Skin of body (tissue), 1 donor: ENCODE measurements at regions not wholly inside any gene's neighbourhood (a gene's known extent, or its start where the extent isn't known, plus 50 kb on each side); places are given as distances from the start of the nearest gene placed in this dataset.
"Not testable (repeated sequence)": the region's sequence is repeated elsewhere in the genome, so short reads cannot be mapped to it uniquely, and the experiment has no call there.

Experiments
- DNase-seq: peaks from one replicate; lab custom pipeline; 2025; lab: John Stamatoyannopoulos, UW

DNA sequence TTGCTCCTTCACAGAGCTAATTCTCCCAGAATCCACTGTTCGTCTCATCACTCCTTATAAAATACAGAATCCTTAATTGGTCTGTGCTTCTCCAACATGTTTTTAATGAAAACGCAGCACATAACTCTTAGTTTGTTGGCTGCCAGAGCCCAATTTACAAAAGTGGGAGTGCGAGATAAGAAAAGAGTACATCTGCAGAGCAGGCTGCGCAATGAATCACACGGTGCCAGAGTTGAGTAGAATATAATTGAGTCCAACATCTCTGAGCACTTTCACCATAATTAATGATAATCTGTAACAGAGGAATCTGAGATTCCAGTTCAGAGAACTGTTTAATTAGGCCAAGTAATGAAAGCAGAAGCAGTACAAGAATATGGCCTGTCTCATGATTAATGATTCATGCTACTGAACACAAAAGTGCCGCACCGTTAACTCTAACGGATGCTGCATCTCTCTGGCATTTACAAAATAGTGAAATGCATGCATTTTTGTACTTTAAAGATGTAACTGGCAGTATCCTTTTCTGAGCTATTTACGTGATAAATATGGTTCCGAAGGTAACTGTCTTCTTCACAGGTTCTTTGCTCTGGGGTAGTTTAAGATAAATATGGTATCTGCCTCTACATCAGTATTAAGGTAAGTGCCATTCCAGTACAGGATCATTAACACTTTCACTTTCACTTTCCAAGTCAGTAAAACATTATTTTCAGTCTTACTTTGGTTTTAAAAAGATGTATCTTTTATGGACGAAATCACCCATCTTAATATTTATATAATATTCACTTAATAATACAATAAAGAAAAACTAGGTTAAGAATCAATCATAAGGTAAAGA, 785.6 kb downstream of the NR4A2 start:
- no peak for DNase-seq

DNA sequence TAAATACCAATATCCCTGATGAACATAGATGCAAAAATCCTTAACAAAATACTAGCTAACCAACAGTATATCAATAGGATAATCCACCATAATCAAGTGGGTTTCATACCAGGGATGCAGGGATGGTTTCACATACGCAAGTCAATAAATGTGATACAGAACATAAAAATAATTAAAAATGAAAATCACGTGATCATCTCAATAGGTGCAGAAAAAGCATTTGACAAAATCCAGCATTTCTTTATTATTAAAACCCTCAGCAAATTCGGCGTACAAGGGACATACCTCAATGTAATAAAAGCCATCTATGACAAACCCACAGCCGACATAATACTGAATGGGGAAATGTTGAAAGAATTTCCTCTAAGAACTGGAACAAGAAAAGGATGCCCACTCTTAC, 793.5 kb downstream of the NR4A2 start:
- DNase-seq, result not testable (repeated sequence)

DNA sequence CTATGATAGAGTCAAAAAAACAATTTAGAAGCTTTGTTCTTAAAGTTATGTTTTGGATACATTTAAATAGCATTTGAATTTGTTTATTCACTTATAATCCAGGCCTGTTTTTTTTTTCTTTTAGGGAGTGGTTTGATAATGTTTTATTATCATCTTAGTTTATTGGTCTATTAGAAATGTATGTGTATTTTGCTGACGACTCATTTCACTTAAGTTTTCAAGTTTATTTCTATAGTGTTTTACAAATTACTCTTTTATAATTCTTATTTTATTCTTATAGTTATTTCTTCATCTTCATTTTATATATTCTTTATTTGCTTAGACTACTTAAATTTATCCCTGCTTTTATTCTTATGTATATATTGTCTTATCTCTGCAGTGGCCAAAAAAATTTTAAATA, 804.5 kb downstream of the NR4A2 start:
- DNase-seq, result no peak

DNA sequence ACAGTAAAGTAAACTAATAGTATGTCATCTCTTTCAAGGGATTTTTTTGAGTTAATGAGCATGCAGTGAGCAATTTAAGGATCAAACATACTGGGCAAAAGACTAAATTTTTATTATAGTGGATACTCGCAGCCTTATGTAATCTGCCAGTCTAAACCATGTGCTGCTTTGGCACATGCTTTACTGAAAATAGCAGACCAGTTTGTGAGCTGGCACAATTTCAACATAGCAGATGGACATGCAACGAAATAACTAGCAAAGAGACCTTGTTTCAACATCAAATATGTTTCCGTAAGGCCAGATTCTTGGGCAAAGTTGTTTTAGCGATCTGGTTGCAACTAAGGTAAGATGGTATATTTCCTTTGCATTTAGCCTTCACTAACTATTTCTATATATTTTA, 807.3 kb downstream of the NR4A2 start:
- no peak for DNase-seq

DNA sequence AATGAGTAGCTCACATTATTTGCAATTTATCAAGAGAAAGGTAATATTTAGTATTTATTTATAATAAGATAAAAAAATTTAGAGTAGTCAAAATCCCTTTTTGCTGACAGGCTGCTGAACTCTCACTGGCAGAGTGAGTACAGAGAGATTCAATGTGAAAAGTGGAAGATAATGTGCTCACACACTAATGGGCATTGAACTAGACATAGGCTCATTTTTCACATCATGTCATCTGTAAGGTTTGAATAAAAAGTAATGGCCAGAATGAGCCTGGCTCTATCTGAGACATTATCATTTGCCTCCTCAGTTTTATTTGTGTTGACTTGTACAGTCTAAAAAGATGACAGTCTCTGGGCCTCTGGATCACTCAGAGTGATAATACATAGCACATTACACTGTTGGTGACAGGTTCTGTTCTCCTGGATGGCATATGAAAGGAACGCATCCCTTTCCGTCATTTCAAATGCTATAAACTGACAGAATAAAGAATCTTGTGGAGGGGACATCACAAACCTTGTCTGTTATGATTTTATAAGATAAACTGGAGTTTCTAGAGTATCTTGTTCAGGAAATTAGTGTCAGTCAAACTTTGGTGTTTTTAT, 812.9 kb downstream of the NR4A2 start:
- no peak for DNase-seq

DNA sequence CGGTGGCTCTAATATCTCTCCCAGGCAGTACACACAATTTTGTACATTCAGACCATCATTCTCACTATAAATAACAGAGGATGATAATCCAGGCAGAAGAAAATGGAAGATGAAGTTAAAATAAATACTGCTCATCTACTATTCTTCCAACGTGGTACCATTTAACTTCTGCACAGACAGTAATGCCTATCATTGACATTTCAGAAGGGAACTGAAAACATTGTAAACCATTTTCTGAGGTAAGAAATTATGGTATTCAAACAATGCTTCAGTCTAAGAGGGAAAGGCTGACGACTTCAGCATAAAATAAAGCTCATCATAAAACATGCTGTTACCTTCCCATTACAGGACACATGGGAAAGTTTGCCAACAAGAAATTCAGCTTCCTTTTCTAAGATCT, 814.4 kb downstream of the NR4A2 start:
- DNase-seq, result no peak

DNA sequence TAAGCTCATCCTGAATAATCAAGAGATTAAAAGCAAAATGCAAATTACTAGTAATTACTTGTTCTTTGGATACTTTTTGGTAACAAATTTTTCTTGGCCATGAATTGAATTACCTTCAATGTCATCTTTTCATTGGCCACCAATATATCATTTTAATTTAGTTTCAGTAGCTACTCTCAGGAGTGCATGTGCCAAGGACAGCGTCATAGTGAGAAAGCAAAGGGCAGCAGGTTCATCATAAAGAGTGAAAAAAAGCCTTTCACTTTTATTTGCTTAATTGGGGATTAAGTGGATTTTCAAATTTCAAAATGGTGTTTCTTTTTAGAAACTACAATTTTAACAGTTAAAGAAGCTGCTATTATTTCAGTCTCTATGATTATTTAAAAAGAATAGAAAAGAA, 815.2 kb downstream of the NR4A2 start:
- no peak for DNase-seq

DNA sequence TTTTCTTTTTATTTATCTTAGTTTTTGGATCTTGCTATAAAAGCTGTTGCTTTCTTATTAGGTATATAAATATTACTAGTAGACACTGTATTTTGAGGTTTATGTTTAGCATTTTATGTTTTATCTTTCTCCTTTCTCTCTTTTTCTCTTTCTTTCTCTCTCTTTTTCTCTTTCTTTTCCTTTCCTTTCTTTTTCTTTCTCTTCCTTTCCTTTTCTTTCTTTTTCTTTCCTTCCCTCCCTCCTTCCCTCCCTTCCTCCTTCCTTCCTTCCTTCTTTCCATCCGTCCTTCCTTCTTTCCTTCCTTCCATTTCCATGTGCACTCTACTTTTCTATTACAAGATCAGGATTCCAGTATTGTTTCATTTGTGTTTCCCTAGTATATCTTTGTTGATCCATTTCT, 814.8 kb downstream of the KCNJ3 start:
- no peak for DNase-seq

DNA sequence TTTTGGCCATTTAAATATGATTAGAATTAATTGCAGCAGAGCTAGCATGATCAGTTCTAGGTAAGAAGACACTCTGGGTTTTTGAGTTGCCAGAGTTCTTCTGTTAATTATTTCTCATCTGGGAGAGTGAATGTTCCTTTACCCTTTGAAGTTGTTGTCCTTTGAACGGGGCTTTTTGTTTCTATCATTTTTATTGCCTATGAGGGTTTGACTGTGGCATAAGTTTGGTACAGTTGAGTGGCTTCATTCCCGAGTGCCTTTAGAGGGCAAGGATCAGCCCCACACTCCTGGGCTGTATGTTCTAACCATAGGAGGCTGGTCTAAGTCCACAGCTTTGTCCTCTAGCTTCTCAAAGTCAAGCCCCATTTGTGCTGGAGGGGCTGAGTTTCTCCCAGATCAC, 804.3 kb downstream of the KCNJ3 start:
- no peak for DNase-seq

DNA sequence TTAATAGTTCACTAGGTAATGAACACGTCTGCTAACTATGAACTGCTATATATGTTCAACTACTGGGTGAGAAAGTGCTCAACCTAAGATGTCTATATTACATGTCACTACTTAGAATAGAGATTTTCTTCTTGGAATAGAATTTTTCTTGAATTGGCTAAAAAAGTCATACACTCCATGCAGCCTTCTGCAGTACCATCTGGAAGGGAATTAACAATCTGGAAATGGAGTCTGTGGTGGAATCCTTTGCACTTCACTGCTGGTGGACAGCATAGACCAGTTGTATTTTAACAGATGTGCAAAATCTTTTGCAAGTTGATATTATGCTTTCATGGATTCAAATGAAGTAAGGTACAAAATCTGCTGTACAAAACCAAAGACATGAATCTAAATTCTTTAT, 799.6 kb downstream of the KCNJ3 start:
- no peak for DNase-seq

DNA sequence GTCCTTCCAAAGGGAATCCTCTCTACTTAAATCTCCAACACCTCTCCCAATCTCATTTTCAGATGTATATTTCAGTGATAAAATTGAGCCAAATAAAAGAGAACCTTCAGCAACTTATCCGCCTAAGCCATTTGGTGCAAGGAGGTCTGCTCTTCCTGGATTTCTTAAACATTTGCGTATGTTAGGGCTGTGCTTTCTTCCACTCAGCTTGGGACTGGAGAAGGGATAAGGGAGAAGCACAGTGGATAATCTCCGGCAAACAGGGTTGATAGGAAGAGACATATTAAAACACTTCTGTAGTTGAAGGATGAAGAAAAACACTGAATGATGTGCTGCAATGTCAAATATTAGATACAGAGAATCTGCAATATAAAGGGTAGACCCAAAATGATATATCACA, 796.2 kb downstream of the KCNJ3 start:
- no peak for DNase-seq

DNA sequence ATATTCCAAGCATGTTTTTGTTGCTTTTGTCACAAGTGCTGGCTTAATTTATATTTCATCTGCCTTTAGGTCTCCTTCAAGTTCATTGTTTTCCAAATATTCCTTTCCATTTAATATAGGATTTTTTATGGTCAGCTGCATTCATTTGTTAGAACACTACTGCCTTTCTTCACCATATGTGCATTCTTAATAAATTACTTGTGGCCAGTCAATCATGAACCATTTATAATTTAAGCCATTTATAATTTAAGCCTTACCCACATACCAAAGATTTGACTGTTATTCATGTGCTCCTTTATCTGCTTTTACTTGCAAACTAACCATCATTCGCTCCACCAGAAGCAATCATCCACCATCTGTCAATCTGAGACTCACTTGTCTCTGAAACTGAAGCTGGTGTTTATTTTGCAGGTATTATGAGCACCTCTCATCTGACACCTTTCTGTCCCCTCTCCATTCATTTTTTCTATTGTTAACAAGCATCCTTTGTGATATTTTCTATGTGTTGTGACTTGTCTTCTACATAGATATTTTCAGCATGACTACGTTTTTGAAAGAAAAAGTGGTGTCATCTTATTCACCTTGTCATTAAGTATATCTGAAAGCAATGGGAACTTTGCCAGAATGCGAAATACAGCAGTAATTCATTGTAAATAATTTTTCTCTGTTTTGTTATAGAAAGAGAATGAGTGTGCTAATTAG, 786.8 kb downstream of the KCNJ3 start:
- no peak for DNase-seq

DNA sequence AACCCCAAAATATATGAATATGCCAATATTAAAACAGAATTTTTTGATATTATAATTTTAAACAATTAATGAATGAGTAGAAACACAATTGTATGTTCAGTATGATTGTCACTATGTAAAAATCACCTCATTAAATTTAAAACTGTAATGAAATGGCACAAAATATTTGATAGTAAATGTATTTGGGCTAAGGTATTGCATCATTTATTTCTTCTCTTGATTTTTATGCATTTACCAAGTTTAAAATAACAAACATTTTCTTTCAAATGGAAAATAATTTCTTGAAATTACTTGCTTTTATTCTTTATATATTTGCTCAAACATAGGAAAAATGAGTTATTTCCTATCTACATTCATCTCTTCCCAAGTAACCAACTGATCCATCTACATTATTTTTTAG, 782.6 kb downstream of the KCNJ3 start:
- DNase-seq, result no peak

DNA sequence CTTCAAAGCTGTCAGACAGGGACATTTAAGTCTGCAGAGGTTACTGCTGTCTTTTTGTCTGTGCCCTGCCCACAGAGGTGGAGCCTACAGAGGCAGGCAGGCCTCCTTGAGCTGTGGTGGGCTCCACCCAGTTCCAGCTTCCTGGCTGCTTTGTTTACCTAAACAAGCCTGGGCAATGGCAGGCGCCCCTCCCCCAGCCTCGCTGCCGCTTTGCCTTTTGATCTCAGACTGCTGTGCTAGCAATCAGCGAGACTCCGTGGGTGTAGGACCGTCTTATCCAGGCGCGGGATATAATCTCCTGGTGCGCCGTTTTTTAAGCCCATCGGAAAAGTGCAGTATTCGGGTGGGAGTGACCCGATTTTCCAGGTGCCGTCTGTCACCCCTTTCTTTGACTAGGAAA, 773.5 kb downstream of the KCNJ3 start:
- DNase-seq, result not testable (repeated sequence)

DNA sequence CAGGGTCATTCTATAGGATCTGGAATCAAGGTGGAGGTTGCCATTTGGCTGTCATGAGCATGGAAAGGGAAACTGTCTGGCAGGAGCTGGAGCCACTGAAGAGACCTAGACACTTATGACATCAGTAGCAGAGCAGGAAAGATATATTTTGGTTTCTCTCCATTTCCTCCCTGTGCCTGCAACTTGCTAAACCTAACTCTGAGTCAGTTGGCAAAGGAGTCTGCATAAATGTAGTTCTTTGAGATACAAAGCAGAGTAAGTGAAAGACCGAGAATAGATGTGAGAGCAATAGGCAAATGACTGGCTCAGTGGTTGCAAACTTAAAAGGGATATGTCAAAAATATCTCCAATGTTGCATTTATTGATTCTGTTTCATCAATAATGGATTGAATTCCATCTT, 757.7 kb downstream of the KCNJ3 start:
- DNase-seq, result no peak

DNA sequence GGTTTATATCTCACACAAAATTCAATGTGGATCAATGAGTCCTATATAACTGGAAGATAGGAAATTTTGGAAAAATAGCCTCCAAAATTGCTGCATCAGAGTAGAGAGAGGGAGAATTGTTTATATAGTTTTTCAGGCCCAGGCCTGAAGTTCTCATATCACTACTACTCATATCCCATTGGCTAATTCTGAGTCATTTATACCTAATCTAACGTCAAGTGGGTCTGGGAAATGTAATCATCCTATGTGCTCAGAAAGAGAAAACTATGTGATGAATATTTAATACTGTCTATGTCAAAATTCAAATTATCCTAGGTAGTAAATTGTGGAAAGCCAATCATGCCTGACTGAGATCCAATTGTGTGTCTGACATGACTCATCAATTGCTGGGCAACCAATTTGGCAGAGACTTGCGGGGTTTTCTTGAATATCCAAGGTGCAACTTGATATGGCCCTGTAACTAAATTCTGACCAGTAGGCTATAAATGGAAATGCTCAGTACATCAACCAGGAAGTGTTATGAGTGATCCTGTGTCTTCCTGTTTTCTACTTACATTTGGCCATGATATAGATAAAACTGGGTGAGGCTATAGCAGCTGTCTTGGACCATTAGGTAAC, 744.4 kb downstream of the KCNJ3 start:
- no peak for DNase-seq

DNA sequence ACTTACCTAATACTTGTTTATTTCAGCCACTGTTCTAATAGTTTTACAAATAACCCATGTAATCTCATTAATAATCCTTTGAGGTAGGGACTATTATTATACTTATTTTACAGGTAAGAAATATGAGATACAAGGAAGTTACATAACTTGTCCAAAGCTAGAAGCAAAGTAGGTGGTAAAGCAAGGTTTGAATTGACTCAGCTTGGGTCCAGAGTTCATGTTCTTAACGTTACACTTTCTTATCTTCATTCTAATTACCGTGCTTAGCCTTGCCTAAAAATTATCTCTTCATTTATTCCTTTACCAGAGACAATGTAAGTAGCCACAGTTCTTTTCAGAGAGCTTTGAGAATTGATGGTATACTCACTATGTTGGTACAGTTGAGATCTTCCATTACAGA, 743.6 kb downstream of the KCNJ3 start:
- DNase-seq, result no peak

DNA sequence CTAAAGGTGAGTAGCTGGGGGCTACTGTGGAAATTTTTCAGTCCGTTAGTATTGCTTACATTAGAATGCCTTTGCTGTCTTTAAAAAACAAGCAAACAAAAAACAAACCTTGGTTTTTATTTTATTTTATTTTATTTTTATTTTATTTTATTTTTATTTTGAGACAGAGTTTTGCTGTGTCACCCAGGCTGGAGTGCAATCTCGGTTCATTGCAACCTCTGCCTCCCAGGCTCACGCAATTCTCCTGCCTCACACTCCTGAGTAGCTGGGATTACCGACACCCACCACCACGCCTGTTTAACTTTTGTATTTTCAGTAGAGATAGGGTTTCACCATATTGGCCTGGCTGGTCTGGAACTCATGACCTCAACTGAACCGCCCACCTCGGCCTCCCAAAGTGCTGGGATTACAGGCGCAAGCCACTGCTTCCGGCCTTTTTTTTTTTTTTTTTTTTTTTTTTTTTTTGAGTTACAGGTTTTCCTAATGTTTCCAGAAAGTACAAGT, 732.6 kb downstream of the KCNJ3 start:
- DNase-seq, result no peak

DNA sequence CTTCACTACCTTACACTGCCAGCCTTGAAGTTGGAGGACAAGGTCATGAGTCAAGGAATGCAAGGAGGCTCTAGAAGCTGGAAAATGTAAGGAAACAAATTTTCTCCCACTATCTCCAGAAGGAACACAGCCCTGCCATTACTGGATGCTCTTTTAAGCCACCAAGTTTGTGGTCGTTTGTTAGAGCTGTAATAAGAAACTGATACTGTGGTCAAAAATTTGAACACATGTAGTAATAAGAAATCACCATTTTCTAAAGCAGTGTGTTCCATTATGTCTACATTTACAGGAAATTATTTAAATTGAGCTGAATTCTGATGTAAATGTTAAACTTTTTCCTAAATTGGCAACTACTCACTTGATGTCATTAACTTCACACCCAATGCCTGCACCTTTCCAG, 729.0 kb downstream of the KCNJ3 start:
- no peak for DNase-seq

DNA sequence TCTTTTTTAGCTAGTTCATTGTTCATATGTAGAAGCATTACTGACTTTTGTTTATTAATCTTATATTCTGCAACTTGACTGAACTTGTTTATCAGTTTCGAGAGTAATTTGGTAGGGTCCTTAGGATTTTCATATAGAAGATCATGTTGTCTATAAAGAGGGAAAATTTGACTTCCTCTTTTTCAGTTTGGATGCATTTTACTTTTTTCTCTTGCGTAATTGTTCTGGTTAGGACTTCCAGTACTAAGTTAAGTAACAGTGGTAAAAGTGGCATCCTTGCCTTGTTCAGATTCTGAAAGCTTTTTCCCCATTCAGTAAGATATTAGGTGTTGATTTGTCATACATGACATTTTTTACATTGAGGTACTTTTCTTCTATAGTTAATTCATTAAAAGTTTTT, 726.0 kb downstream of the KCNJ3 start:
- DNase-seq, result no peak

DNA sequence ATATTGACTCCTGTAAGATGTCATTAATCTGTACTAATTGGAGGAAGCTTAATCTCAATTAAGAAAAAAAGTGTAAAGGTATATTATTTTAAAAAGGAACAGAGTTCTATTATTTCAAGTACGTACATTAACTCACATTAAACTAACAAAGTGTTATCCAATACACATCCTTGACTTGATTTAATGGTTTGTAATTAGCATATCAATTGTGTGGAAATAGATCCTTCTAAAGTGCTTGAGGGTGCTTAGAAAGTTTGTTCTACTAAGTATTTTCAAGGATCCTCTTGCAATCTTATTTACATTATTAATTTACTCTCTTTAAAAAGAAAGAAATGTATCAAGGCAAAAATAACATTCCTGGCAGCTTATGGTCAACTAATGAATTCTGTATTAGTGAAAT, 720.3 kb downstream of the KCNJ3 start:
- no peak for DNase-seq

DNA sequence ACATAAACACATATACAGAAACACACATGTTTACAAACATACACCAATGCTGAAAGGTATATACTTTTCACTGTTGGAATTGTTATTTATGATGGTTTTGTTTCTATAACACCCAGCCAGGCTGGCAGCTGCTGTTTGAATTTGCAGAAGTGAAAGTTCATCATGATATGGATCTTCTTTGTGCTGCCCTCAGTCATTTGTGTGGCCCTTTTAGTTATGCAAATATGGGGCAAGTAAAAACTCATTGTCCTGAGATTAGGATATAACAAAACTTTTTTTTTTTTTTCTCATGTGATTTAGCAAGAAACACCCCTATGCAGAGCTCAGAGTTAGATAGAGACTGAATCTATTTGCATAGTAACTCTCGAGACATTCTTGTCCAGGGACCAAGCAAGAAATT, 714.1 kb downstream of the KCNJ3 start:
- DNase-seq, result no peak
